ENCODE measurements at regions not wholly inside any gene's neighbourhood (a gene's known extent, or its start where the extent isn't known, plus 50 kb on each side); places are given as distances from the start of the nearest gene placed in this dataset.

DNA sequence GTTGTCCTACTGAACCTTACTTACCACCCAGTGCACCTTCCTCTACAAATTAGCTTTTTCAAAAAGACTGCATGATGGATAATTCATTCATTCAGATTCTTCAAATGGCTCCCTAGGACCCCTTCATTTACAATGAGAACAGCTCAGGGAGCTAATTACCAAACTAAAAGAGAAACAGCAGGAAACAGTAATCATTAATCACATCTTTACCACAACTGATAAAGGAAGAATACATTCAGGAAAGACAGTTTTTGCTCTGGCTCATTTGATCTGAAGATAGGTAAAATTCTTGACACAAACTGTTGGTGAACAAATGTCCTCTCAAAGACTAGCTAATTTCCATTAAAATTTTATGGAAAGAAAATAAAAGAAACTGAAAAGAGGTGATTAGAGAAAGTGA, 1652.7 kb upstream of the LRRTM3 start:
- Histone ChIP-seq H3K4me1 (ENCODE audit: control insufficient read depth, insufficient read depth, low read length) (no peaks in the 10 kb centered on the region), H3K4me3 (ENCODE audit: low read depth, low read length) (no peak overlapping the region), H3K9me3 (ENCODE audit: control insufficient read depth, insufficient read depth, low read depth, low read length) (no peaks in the 10 kb centered on the region), H3K36me3 (ENCODE audit: control insufficient read depth in 2 of 2, insufficient read depth in 1 of 2, low read length in 2 of 2) (no peaks in the 10 kb centered on the region), H3K27ac (ENCODE audit: extremely low read depth, low read depth, low read length) (no peak overlapping the region)
- CTCF ChIA-PET, result no interaction called here
- POLR2A ChIA-PET, result no interaction called here
- no peak for TF ChIP-seq ZNF211 (tag by site-specific recombination; IDR thresholded peaks at IDR 0.05; ENCODE audit: low read depth)
- TF ChIP-seq ZNF747 (tag by site-specific recombination; IDR thresholded peaks at IDR 0.05), result no peak
- no peak for TF ChIP-seq ZNF792 (tag by site-specific recombination; IDR thresholded peaks at IDR 0.05)
- TF ChIP-seq ZNF501 (tag by site-specific recombination; IDR thresholded peaks at IDR 0.05), result no peak
- no peak for TF ChIP-seq BCL11B (tag by site-specific recombination; IDR thresholded peaks at IDR 0.05; ENCODE audit: low read depth)
- TF ChIP-seq, protein P1, sequence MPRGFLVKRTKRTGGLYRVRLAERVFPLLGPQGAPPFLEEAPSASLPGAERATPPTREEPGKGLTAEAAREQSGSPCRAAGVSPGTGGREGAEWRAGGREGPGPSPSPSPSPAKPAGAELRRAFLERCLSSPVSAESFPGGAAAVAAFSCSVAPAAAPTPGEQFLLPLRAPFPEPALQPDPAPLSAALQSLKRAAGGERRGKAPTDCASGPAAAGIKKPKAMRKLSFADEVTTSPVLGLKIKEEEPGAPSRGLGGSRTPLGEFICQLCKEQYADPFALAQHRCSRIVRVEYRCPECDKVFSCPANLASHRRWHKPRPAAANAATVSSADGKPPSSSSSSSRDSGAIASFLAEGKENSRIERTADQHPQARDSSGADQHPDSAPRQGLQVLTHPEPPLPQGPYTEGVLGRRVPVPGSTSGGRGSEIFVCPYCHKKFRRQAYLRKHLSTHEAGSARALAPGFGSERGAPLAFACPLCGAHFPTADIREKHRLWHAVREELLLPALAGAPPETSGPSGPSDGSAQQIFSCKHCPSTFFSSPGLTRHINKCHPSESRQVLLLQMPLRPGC (tag by site-specific recombination; IDR thresholded peaks at IDR 0.05), result no peak
- TF ChIP-seq, protein P2, sequence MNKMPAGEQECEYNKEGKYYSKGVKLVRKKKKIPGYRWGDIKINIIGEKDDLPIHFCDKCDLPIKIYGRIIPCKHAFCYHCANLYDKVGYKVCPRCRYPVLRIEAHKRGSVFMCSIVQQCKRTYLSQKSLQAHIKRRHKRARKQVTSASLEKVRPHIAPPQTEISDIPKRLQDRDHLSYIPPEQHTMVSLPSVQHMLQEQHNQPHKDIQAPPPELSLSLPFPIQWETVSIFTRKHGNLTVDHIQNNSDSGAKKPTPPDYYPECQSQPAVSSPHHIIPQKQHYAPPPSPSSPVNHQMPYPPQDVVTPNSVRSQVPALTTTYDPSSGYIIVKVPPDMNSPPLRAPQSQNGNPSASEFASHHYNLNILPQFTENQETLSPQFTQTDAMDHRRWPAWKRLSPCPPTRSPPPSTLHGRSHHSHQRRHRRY (tag by site-specific recombination; IDR thresholded peaks at IDR 0.05), result no peak
- no peak for TF ChIP-seq ZNF658 (tag by site-specific recombination; IDR thresholded peaks at IDR 0.05)
- TF ChIP-seq WT1 (tag by site-specific recombination; IDR thresholded peaks at IDR 0.05), result no peak
- no peak for TF ChIP-seq REPIN1 (tag by site-specific recombination; IDR thresholded peaks at IDR 0.05; ENCODE audit: low read depth)
- no peak for TF ChIP-seq ZNF138 (tag by site-specific recombination; IDR thresholded peaks at IDR 0.05; ENCODE audit: borderline replicate concordance)
- no peak for TF ChIP-seq GLI2 (tag by site-specific recombination; IDR thresholded peaks at IDR 0.05; ENCODE audit: borderline replicate concordance, low read depth)
- TF ChIP-seq, protein P3, sequence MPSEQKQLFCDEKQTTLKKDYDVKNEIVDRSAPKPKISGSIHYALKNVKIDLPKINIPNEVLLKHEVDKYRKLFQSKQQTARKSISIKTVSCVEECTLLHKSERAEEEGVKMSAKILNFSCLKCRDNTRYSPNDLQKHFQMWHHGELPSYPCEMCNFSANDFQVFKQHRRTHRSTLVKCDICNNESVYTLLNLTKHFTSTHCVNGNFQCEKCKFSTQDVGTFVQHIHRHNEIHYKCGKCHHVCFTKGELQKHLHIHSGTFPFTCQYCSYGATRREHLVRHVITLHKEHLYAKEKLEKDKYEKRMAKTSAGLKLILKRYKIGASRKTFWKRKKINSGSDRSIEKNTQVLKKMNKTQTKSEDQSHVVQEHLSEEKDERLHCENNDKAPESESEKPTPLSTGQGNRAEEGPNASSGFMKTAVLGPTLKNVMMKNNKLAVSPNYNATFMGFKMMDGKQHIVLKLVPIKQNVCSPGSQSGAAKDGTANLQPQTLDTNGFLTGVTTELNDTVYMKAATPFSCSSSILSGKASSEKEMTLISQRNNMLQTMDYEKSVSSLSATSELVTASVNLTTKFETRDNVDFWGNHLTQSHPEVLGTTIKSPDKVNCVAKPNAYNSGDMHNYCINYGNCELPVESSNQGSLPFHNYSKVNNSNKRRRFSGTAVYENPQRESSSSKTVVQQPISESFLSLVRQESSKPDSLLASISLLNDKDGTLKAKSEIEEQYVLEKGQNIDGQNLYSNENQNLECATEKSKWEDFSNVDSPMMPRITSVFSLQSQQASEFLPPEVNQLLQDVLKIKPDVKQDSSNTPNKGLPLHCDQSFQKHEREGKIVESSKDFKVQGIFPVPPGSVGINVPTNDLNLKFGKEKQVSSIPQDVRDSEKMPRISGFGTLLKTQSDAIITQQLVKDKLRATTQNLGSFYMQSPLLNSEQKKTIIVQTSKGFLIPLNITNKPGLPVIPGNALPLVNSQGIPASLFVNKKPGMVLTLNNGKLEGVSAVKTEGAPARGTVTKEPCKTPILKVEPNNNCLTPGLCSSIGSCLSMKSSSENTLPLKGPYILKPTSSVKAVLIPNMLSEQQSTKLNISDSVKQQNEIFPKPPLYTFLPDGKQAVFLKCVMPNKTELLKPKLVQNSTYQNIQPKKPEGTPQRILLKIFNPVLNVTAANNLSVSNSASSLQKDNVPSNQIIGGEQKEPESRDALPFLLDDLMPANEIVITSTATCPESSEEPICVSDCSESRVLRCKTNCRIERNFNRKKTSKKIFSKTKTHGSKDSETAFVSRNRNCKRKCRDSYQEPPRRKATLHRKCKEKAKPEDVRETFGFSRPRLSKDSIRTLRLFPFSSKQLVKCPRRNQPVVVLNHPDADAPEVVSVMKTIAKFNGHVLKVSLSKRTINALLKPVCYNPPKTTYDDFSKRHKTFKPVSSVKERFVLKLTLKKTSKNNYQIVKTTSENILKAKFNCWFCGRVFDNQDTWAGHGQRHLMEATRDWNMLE (tag by site-specific recombination; conservative IDR thresholded peaks at IDR 0.05; ENCODE audit: low read depth), result no peak
- TF ChIP-seq ZNF701 (tag by site-specific recombination; IDR thresholded peaks at IDR 0.05), result no peak
- TF ChIP-seq ZNF521 (tag by site-specific recombination; IDR thresholded peaks at IDR 0.05), result no peak
- no peak for TF ChIP-seq ZNF404 (tag by site-specific recombination; IDR thresholded peaks at IDR 0.05)
- TF ChIP-seq, protein P4, sequence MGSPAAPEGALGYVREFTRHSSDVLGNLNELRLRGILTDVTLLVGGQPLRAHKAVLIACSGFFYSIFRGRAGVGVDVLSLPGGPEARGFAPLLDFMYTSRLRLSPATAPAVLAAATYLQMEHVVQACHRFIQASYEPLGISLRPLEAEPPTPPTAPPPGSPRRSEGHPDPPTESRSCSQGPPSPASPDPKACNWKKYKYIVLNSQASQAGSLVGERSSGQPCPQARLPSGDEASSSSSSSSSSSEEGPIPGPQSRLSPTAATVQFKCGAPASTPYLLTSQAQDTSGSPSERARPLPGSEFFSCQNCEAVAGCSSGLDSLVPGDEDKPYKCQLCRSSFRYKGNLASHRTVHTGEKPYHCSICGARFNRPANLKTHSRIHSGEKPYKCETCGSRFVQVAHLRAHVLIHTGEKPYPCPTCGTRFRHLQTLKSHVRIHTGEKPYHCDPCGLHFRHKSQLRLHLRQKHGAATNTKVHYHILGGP (tag by site-specific recombination; IDR thresholded peaks at IDR 0.05), result no peak

DNA sequence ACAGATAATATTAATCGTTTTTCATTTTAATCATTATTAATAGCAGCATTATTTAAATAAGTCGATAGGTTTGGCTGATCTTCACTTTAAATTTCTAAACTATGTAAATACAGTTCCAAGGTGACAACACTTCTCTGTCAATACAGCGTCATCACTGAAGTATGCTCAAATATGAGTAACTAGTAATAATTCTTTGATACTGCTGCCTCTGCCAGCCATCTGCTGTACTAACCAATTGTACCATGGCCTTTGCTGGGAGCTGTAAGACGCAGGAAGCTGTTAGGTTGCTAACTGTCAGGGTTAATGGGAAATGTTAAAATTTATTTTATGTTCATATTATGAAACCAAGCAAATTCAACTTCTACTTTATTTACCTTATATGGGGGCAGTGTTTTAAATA, 1650.5 kb upstream of the LRRTM3 start:
- Histone ChIP-seq H3K27ac (ENCODE audit: extremely low read depth, low read depth, low read length) (no peak overlapping the region), H3K4me1 (ENCODE audit: control insufficient read depth, insufficient read depth, low read length) (no peaks in the 10 kb centered on the region), H3K9me3 (ENCODE audit: control insufficient read depth, insufficient read depth, low read depth, low read length) (no peaks in the 10 kb centered on the region), H3K4me3 (ENCODE audit: low read depth, low read length) (no peak overlapping the region), H3K36me3 (ENCODE audit: control insufficient read depth in 2 of 2, insufficient read depth in 1 of 2, low read length in 2 of 2) (no peaks in the 10 kb centered on the region)
- no peak for TF ChIP-seq KLF1 (tag by site-specific recombination; IDR thresholded peaks at IDR 0.05)
- TF ChIP-seq KLF16 (tag by site-specific recombination; IDR thresholded peaks at IDR 0.05), result no peak
- no peak for TF ChIP-seq MYNN (tag by site-specific recombination; IDR thresholded peaks at IDR 0.05; ENCODE audit: borderline replicate concordance)
- ChIA-PET POLR2A (no interaction called here), CTCF (interaction anchor here (0.6 kb wide), 2 partner anchors 333 to 429 kb away, joined by 3 read pairs; no protein-coding TSS in a partner anchor)
